Caco-2 (cell line): ENCODE measurements at regions not wholly inside any gene's neighbourhood (a gene's known extent, or its start where the extent isn't known, plus 50 kb on each side); places are given as distances from the start of the nearest gene placed in this dataset.
"Not testable (repeated sequence)": the region's sequence is repeated elsewhere in the genome, so short reads cannot be mapped to it uniquely, and the experiment has no call there.

Source experiments
- BruUV-seq: library from RNA; stranded (reverse); fragments of 400-500 nt; replicated peaks from 2 replicates; lab custom pipeline; 2021; lab: Mats Ljungman, UMichigan
- CTCF ChIA-PET: fragments of 300-600 bp; sonication (Branson Sonifier 250); formaldehyde crosslinking; loops from one replicate; lab custom pipeline; 2022; ENCODE audit warnings: antibody characterized with exemption; lab: Charles Lee
- POLR2A ChIA-PET: fragments of 300-600 bp; sonication (Branson Sonifier 250); formaldehyde crosslinking; loops from one replicate; lab custom pipeline; 2022; ENCODE audit warnings: antibody characterized with exemption; lab: Charles Lee
- DNase-seq, 2 experiments: peaks; one replicate each; pipeline versions ENCODE4 v3.0.0 to v3.0.0-alpha.2; 2020 to 2022
- H3K27me3 ChIP-seq: replicated peaks from 2 replicates; pipeline ENCODE4 v1.6.0; 2011; ENCODE audit warnings: low read length; ENCODE audit not compliant: control insufficient read depth, insufficient read depth
- H3K36me3 ChIP-seq: 2 replicates; pipeline ENCODE4 v1.5.1; 2011; ENCODE audit warnings: low read length; ENCODE audit not compliant: control insufficient read depth, insufficient read depth
- H3K4me1 ChIP-seq: fragments of 250-450 bp; sonication (Bioruptor Pico); 2 replicates; pipeline ENCODE4 v1.5.1; 2020; ENCODE audit warnings: mild to moderate bottlenecking
- H3K4me3 ChIP-seq: 2 replicates; pipeline ENCODE4 v1.5.1; 2011; ENCODE audit warnings: low read depth, mild to moderate bottlenecking, control low read depth, low read length
- H3K9me3 ChIP-seq: fragments of 250-450 bp; sonication (Bioruptor Pico); 2 replicates; pipeline ENCODE4 v1.5.1; 2020; ENCODE audit warnings: mild to moderate bottlenecking, moderate library complexity
- H3K27ac Mint-ChIP-seq: one replicate; pipeline ENCODE4 v1.8.0; 2022; ENCODE audit warnings: mixed read lengths; ENCODE audit not compliant: unreplicated experiment
- H3K27me3 Mint-ChIP-seq: one replicate; pipeline ENCODE4 v1.8.0; 2022; ENCODE audit warnings: mixed read lengths; ENCODE audit not compliant: insufficient read depth, unreplicated experiment
- H3K36me3 Mint-ChIP-seq: one replicate; pipeline ENCODE4 v1.8.0; 2022; ENCODE audit warnings: mild to moderate bottlenecking, mixed read lengths; ENCODE audit not compliant: insufficient read depth, unreplicated experiment
- H3K4me1 Mint-ChIP-seq: one replicate; pipeline ENCODE4 v1.8.0; 2022; ENCODE audit warnings: low read depth, mixed read lengths; ENCODE audit not compliant: unreplicated experiment
- H3K4me3 Mint-ChIP-seq: one replicate; pipeline ENCODE4 v1.8.0; 2022; ENCODE audit warnings: mild to moderate bottlenecking, moderate library complexity, mixed read lengths; ENCODE audit not compliant: unreplicated experiment
- H3K9me3 Mint-ChIP-seq: one replicate; pipeline ENCODE4 v1.8.0; 2022; ENCODE audit warnings: mixed read lengths; ENCODE audit not compliant: unreplicated experiment
- intact Hi-C: fragments of 100-400 bp; cut with micrococcal nuclease; formaldehyde crosslinking; loops from one replicate; pipeline ENCODE4 v1.10.0; 2022; ENCODE audit not compliant: unreplicated experiment
- TF ChIP-seq, protein P1 (sequence below), 2 experiments: fragments of 200-600 bp in 1 of 2; IDR thresholded peaks; 1 replicate in 1 of 2; 2 replicates in 1 of 2; pipeline versions ENCODE4 v1.5.1 to v1.8.0; 2011 to 2022; ENCODE audit warnings: antibody characterized with exemption in 1 of 2, control low read depth in 1 of 2, inconsistent platforms in 1 of 2, low read depth in 1 of 2, low read length in 1 of 2, mild to moderate bottlenecking in 1 of 2, moderate library complexity in 1 of 2; ENCODE audit not compliant: insufficient read depth in 1 of 2, severe bottlenecking in 1 of 2, unreplicated experiment in 1 of 2

DNA sequence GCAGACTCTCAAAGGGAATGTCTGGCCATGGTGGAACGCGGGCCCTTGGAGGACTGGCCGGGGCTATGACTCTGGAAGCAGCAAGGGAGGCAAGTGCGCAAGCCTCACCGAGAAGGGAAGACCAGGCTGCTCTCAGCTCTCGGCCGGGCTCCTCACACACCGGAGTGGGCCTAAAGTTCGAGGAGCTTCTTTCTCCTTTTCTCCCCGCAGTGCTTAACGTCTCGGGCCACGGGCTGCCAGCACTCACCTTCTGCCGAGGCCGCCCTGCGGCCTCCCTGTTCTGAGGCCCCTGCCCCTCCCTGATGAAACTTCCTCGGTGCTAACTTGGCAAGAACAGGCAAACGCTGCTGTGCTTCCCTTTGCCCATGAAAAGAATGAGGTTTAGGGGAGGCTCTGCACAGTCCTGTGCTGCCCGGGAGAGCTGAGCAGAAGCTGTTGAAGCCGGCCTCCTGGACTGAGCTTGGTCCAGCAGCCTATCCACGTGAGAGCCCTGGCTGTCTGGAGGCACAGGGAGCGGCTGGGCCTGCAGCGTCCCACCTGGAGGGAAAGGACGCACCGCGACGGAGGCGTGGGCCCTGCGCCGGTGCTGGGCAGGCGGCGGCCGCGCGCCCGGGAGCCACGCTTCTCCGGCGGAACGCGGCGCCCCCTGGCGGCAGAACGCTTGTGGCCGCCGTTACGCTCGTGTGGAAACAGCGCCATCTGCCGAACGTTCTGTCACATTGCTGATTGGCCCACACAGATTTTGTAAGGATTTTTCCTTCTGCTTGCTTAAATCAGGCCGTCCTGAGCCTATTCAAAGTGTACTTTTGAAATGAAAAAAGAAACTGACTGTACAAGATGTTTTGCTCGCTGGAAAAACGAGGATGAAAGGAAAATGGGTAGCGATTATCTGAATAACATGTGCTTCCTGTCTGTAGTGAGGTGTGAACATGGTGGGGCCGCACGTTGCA, 65.0 kb upstream of the TMEM45B start:
- no peaks in the 10 kb centered on the region for H3K4me1 Mint-ChIP-seq
- BruUV-seq = no TSS peak

DNA sequence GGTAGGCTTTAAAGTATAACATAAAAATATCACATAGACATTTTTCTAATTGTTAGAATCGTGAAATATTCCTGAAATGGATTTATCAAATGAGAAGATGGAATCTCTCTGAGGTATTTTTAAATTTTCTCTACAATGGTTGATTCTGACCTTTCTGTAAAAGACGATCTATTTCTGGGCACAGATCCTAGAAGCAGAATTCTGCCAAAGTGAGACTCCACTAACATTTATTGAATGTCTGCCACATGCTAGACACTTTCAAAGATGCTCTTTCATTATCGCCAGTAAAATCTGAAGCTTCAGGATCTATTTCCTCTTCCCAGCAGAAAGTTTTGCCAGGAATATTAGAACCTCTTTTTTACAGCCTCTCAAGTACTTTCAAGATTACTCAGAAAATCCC, 64.1 kb upstream of the TMEM45B start:
- H3K36me3 ChIP-seq = no peaks in the 10 kb centered on the region
- ChIA-PET POLR2A (no interaction called here), CTCF (interaction anchor here (1.8 to 2.9 kb wide), 2 partner anchors 56 to 387 kb away, joined by 12 to 21 read pairs; no protein-coding TSS in a partner anchor)
- Mint-ChIP-seq H3K4me1 (no peaks in the 10 kb centered on the region), H3K9me3 (peaks cover 26% of the 10 kb centered on the region), H3K4me3 (no peak overlapping the region), H3K27me3 (no peaks in the 10 kb centered on the region), H3K27ac (no peak overlapping the region), H3K36me3 (peaks cover 10% of the 10 kb centered on the region)
- H3K27me3 ChIP-seq = no peaks in the 10 kb centered on the region
- no peak overlapping the region for H3K4me3 ChIP-seq
- intact Hi-C loops = loop anchor here (1.0 to 2.0 kb wide), 4 partner anchors 55 to 867 kb away; no protein-coding TSS in a partner anchor
- TF ChIP-seq, protein P1, sequence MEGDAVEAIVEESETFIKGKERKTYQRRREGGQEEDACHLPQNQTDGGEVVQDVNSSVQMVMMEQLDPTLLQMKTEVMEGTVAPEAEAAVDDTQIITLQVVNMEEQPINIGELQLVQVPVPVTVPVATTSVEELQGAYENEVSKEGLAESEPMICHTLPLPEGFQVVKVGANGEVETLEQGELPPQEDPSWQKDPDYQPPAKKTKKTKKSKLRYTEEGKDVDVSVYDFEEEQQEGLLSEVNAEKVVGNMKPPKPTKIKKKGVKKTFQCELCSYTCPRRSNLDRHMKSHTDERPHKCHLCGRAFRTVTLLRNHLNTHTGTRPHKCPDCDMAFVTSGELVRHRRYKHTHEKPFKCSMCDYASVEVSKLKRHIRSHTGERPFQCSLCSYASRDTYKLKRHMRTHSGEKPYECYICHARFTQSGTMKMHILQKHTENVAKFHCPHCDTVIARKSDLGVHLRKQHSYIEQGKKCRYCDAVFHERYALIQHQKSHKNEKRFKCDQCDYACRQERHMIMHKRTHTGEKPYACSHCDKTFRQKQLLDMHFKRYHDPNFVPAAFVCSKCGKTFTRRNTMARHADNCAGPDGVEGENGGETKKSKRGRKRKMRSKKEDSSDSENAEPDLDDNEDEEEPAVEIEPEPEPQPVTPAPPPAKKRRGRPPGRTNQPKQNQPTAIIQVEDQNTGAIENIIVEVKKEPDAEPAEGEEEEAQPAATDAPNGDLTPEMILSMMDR (IDR thresholded peaks at IDR 0.05; ENCODE audit: insufficient read depth in 1 of 2, low read depth in 1 of 2, low read length in 1 of 2, severe bottlenecking in 1 of 2, unreplicated experiment in 1 of 2) = no peak
- BruUV-seq = no TSS peak
- no peak for DNase-seq
- H3K4me1 ChIP-seq = peaks cover 5% of the 10 kb centered on the region
- H3K9me3 ChIP-seq = 0 out of 2 replicates have a peak, but pooled peaks cover 9% of the 10 kb centered on the region

More for the DNA sequence above, 65.0 kb upstream of the TMEM45B start:
- ChIA-PET CTCF (interaction anchor here (0.6 to 2.9 kb wide), 13 partner anchors 9 to 548 kb away, joined by 3 to 23 read pairs (median 3); partner anchors contain the start of gene BARX2), POLR2A (no interaction called here)
- peak overlapping the region; percentile 50 for H3K4me3 Mint-ChIP-seq
- DNase-seq = peak; percentile 80 to 93
- Histone ChIP-seq H3K36me3 (no peaks in the 10 kb centered on the region), H3K4me1 (peaks cover 5% of the 10 kb centered on the region), H3K4me3 (peak overlapping the region; percentile 18; the same call in 1 of the 2 replicates), H3K27me3 (no peaks in the 10 kb centered on the region), H3K9me3 (0 out of 2 replicates have a peak, but pooled peaks cover 9% of the 10 kb centered on the region)
- H3K9me3 Mint-ChIP-seq = peaks cover 18% of the 10 kb centered on the region
- TF ChIP-seq, protein P1 (IDR thresholded peaks at IDR 0.05; ENCODE audit: insufficient read depth in 1 of 2, low read depth in 1 of 2, low read length in 1 of 2, severe bottlenecking in 1 of 2, unreplicated experiment in 1 of 2) = peak; percentile 100
- no peaks in the 10 kb centered on the region for H3K27me3 Mint-ChIP-seq
- peaks cover 6% of the 10 kb centered on the region for H3K36me3 Mint-ChIP-seq
- intact Hi-C loops = loop anchor here (1.0 to 2.0 kb wide), 6 partner anchors 54 to 866 kb away; no protein-coding TSS in a partner anchor
- H3K27ac Mint-ChIP-seq = no peak overlapping the region

DNA sequence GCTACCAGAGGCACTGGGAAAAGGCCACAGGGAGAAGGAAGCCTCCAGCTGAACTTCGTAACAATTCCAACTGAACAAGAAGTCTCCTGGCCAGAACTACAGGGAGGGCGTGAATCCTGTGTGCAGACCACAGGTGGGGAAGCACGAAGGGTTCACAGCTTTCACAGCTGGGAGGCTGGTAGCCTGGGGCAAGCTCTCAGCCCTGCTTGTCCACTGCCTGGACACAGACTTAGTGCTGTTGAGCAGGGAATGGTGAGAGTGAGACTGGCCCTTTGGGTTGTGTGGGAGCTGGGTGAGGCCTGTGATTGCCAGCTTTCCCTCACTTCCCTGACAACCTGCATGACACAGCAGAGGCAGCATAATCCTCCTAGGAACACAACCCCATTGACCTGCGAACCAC, 52.1 kb upstream of the TMEM45B start:
- BruUV-seq, H3K27me3 ChIP-seq, DNase-seq, H3K9me3 Mint-ChIP-seq, intact Hi-C loops, H3K4me3 Mint-ChIP-seq, H3K36me3 ChIP-seq, H3K9me3 ChIP-seq, H3K27me3 Mint-ChIP-seq, POLR2A ChIA-PET, H3K4me3 ChIP-seq: not testable (repeated sequence)
- CTCF ChIA-PET = interaction anchor here (1.2 kb wide), 1 partner anchor 13 kb away, joined by 3 read pairs; no protein-coding TSS in a partner anchor
- Mint-ChIP-seq H3K27ac (peak overlapping the region; percentile 60), H3K4me1 (peaks cover 22% of the 10 kb centered on the region), H3K36me3 (peaks cover 27% of the 10 kb centered on the region)
- peaks cover 22% of the 10 kb centered on the region for H3K4me1 ChIP-seq

DNA sequence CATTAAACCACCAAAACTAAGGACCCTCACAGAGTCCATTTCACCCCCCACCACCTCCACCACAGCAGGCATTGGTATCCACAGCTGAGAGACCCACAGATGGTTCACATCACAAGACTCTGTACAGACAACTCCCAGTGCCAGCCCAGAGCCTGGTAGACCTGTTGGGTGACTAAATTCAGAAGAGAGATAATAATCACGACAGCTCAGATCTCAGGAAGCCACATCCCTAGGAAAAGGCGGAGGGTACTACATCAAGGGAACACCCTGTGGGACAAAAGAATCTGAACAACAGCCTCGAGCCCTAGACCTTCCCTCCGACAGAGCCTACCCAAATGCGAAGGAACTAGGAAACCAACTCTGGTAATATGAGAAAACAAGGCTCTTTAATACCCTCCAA, 51.4 kb upstream of the TMEM45B start:
- H3K4me1 ChIP-seq = peaks cover 27% of the 10 kb centered on the region
- H3K4me3 ChIP-seq, DNase-seq, H3K27me3 Mint-ChIP-seq, BruUV-seq, POLR2A ChIA-PET, H3K9me3 ChIP-seq, H3K4me3 Mint-ChIP-seq, H3K9me3 Mint-ChIP-seq, H3K36me3 ChIP-seq, H3K27me3 ChIP-seq, intact Hi-C loops: not testable (repeated sequence)
- CTCF ChIA-PET = interaction anchor here (1.2 kb wide), 1 partner anchor 14 kb away, joined by 3 read pairs; no protein-coding TSS in a partner anchor
- H3K27ac Mint-ChIP-seq = peak overlapping the region; percentile 60
- peaks cover 24% of the 10 kb centered on the region for H3K36me3 Mint-ChIP-seq
- peaks cover 25% of the 10 kb centered on the region for H3K4me1 Mint-ChIP-seq
